ENCODE measurements at regions not wholly inside any gene's neighbourhood (a gene's known extent, or its start where the extent isn't known, plus 50 kb on each side); places are given as distances from the start of the nearest gene placed in this dataset.
A peak's percentile ranks its signal among the peaks of the same experiment; 100 is the strongest.

DNA sequence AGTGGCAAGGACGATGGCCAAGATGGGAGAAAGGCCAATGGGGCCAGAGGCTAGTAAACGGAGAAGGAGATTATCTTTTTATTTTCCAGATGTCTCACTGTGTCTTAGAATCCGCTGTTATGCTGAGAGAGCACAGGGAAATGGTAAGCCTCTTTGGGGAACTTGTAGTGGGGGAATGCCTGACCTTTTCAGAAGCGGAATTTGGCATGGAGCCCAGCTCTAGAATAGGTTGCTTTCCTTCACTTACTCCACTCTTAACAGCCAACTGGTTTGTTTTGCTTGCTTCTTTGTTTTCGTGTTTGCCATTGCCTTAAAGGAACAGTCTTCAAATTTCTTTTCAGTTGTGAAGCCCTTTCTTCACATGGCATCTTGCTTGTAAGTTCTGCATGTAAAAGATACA lies 316.2 kb upstream of the THRB start:
- DNase-seq (ENCODE audit: low read depth), result no peak
- H3K4me3 ChIP-seq (ENCODE audit: low read length), result no peak overlapping the region
- TF ChIP-seq, protein P1, sequence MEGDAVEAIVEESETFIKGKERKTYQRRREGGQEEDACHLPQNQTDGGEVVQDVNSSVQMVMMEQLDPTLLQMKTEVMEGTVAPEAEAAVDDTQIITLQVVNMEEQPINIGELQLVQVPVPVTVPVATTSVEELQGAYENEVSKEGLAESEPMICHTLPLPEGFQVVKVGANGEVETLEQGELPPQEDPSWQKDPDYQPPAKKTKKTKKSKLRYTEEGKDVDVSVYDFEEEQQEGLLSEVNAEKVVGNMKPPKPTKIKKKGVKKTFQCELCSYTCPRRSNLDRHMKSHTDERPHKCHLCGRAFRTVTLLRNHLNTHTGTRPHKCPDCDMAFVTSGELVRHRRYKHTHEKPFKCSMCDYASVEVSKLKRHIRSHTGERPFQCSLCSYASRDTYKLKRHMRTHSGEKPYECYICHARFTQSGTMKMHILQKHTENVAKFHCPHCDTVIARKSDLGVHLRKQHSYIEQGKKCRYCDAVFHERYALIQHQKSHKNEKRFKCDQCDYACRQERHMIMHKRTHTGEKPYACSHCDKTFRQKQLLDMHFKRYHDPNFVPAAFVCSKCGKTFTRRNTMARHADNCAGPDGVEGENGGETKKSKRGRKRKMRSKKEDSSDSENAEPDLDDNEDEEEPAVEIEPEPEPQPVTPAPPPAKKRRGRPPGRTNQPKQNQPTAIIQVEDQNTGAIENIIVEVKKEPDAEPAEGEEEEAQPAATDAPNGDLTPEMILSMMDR (conservative IDR thresholded peaks at IDR 0.05; ENCODE audit: low read length), result no peak

DNA sequence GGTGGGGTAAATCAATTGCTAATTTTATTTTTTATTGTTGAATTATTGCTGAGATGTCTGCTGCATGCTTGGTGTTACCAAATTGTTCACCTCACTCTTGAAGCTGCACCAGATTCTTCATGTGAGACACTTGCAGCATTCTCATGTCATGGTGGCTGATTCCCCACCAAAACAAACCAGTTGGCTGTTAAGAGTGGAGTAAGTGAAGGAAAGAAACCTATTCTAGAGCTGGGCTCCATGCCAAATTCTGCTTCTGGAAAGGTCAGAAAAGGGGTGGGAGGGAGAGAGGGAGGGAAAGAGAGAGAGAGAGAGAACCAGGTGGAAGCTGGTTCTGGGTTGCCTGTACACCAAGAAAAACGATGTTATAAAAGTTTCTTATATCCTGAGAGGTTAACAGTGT lies 317.5 kb upstream of the THRB start:
- DNase-seq (ENCODE audit: low read depth), result no peak
- TF ChIP-seq, protein P1 (conservative IDR thresholded peaks at IDR 0.05; ENCODE audit: low read length), result no peak
- no peak overlapping the region for H3K4me3 ChIP-seq (ENCODE audit: low read length)

DNA sequence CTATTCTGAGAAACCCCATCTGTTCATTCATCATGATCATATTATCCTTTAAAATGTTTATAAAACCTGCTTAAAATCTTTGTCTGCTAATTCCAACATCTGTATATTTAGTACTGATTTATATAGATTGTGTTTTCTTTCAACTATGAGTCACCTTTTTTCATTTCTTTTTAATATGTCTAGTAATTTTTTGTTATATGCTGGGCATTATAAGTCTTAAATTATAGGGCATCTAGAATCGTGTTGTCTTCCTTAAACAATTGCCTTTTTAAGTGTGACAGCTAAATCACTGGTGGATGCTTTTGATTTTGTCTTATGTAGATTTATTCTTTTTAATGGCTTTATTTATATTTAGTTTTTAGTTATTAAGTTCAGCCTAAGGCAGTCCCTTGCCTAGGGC lies 323.4 kb upstream of the THRB start:
- DNase-seq (ENCODE audit: low read depth), result no peak
- H3K4me3 ChIP-seq (ENCODE audit: low read length), result no peak overlapping the region
- TF ChIP-seq, protein P1 (conservative IDR thresholded peaks at IDR 0.05; ENCODE audit: low read length), result no peak

DNA sequence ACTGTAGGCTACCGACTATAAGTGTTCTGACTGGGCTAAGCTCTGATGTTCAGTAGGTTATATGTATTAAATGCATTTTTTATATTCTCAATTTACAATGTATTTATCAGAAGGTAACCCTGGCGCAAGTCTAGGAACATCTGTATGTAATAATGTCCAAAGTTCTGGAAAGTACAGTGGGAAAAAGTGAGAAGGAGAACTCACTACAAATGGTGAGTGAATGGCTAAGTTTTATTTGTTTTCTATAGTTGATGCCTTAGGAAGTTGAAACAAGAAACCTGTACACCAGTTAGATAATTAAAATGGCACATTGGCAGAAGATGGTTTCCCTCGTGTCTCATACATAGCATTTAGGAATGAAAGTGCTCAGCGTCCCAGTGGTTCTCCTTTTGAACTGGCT lies 333.4 kb upstream of the THRB start:
- TF ChIP-seq, protein P1 (conservative IDR thresholded peaks at IDR 0.05; ENCODE audit: low read length), result no peak
- H3K4me3 ChIP-seq (ENCODE audit: low read length), result no peak overlapping the region

DNA sequence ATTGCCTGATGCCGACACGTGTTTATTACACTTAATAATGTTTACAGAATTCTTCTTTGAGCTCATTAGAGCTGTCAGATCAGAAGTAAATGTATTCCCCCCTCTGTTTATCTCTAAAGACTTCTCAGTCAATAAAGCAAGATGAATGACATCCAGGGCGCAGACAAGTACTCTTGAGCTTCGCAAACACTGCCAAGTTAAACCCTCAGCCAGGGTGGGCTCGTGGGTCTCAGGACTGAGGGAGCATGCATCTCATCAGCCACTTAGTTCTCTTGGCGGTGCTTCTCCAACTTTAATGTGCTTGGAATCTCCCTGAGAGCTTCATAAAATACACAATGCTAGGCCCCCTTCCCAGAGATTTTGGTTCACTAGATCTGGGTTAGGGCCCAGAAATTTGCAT lies 333.9 kb upstream of the THRB start:
- no peak for DNase-seq (ENCODE audit: low read depth)
- H3K4me3 ChIP-seq (ENCODE audit: low read length), result no peak overlapping the region
- TF ChIP-seq, protein P1 (conservative IDR thresholded peaks at IDR 0.05; ENCODE audit: low read length), result no peak

More for the DNA sequence above, 333.4 kb upstream of the THRB start:
- no peak for DNase-seq (ENCODE audit: low read depth)

DNA sequence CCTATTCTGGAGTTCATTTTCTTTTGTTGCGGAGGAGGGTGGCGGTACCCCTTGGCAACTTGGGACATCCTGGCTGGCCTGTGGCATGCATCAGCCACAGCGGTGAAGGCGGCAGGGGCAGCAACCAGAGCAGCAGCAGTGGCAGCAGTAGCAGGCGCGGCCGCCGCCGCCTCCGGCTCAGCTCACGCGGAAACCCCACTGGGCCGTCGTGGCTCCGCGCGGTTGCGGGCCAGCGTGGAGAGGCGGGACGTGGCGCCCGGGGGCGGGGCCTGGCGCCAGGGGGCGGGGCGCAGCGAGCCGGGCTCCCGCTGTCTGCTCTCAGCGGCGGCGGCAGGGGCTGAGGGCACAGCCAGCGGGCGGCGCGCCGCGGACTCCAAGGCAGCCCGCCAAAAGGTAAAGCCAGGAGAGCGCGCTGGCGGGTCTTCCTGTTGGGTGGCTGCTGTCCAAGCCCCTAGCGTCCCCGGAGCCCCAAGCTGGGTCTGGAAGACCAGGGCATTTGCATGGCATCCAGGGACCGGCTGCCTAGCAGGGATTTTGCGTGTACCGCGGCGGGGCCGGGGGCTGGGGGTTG lies 334.4 kb upstream of the THRB start:
- DNase-seq (ENCODE audit: low read depth), result no peak
- H3K4me3 ChIP-seq (ENCODE audit: low read length), result no peak overlapping the region
- TF ChIP-seq, protein P1 (conservative IDR thresholded peaks at IDR 0.05; ENCODE audit: low read length), result no peak

DNA sequence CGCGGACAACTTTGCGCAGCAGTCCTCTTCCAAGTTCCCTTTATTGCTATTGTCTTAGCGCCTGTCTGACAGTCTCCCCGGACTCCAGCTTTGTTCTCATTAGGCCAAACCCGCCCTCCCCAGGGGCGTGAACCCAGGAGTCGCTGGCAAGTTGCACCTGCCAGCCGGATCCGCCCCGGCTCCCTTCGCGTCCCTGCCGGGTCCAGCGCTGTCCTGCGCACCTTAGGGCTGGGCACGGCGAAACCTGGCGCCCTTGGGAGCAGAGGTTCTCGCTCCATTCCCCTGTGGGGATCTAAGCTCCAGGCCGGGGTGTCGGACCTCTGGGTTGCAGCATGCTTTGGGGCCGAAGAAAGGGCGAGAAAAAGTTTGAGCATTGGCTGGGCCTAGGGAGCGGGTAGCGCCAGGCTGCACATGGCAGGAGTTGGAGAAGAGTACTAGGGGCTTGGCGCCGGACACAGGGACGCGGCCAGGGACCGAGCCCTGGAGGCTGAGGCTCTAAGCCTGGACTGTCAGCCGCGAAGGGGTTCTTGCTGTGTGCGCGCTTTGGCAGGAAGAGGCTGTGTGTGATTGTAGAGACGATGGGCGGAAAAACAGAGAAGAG lies 335.1 kb upstream of the THRB start:
- peak overlapping the region; percentile 4; the same call in 1 of the 2 replicates for H3K4me3 ChIP-seq (ENCODE audit: low read length)
- DNase-seq (ENCODE audit: low read depth), result no peak
- TF ChIP-seq, protein P1 (conservative IDR thresholded peaks at IDR 0.05; ENCODE audit: low read length), result no peak

All from AG10803 (cell line).